Colonic mucosa (tissue), 4 donors: ENCODE measurements at regions not wholly inside any gene's neighbourhood (a gene's known extent, or its start where the extent isn't known, plus 50 kb on each side); places are given as distances from the start of the nearest gene placed in this dataset.

Experiments used
- DNase-seq: peaks from one replicate; pipeline ENCODE4 v3.0.0-alpha.2; 2020
- H3K27ac ChIP-seq: fragments of 200-600 bp; one replicate; pipeline ENCODE4 v1.8.0; 2021
- H3K27me3 ChIP-seq: fragments of 200-600 bp; one replicate; pipeline ENCODE4 v1.8.0; 2021
- H3K36me3 ChIP-seq: fragments of 200-600 bp; one replicate; pipeline ENCODE4 v1.8.0; 2021
- H3K4me1 ChIP-seq: fragments of 200-600 bp; one replicate; pipeline ENCODE4 v1.8.0; 2021; ENCODE audit warnings: mild to moderate bottlenecking
- H3K4me3 ChIP-seq: fragments of 200-600 bp; one replicate; pipeline ENCODE4 v1.8.0; 2021
- H3K9ac ChIP-seq, 2 donors: one replicate each; pipeline ENCODE4 v1.7.0; 2013; ENCODE audit warnings: control low read depth in 2 of 2, low read depth in 2 of 2, low read length in 2 of 2
- H3K9me3 ChIP-seq: fragments of 200-600 bp; one replicate; pipeline ENCODE4 v1.8.0; 2021
- intact Hi-C: fragments of 100-400 bp; cut with DNase I; formaldehyde crosslinking; loops from one replicate; pipeline ENCODE4 v1.14.1; 2022
- TF ChIP-seq, protein P1 (sequence below): fragments of 200-600 bp; IDR thresholded peaks from one replicate; pipeline ENCODE4 v1.8.0; 2022; ENCODE audit warnings: antibody characterized with exemption, mild to moderate bottlenecking
- donor health status: healthy.
- donor health status: DM: no; HTN: no; CAD: no.
- donor health status: DM: no; HTN: no; CAD: no.

DNA sequence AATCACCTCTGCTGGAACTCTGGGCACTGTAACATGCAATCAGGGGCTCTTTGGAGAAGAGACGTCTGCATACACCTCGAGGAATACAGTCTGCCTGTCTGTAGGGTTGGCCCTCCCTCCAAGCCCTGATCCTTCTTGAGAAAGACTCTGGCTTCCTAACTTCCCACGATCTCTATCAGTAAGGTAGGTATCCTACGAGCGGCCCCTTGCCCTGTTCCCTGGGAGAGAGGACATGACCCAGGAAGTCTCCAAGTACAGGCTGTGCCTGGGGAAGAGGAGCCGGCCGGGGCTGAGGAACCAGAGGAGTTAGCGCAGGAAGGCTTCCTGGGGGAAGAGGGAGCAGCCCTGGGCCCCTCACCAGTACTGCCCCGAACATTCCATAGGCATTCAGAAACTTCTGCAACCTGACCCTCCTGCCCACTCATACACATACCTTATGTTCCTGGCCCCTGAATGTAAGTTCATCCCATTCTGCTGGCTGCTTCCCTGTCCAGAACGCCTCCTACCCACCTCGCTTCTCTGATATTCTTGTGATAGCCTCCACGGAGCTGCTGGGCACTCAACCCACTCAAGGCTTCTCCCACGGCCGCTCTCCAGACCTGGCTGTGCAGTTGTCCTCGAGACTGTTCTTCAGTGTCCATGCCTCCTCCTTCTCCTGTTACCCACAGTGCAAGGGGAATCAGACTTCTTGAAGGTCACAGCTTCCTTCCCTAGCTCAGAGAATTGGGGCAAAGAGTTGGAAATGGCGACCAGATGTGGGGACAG, 116.1 kb downstream of the CYP26B1 start:
- TF ChIP-seq, protein P1, sequence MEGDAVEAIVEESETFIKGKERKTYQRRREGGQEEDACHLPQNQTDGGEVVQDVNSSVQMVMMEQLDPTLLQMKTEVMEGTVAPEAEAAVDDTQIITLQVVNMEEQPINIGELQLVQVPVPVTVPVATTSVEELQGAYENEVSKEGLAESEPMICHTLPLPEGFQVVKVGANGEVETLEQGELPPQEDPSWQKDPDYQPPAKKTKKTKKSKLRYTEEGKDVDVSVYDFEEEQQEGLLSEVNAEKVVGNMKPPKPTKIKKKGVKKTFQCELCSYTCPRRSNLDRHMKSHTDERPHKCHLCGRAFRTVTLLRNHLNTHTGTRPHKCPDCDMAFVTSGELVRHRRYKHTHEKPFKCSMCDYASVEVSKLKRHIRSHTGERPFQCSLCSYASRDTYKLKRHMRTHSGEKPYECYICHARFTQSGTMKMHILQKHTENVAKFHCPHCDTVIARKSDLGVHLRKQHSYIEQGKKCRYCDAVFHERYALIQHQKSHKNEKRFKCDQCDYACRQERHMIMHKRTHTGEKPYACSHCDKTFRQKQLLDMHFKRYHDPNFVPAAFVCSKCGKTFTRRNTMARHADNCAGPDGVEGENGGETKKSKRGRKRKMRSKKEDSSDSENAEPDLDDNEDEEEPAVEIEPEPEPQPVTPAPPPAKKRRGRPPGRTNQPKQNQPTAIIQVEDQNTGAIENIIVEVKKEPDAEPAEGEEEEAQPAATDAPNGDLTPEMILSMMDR: no peak
- no peaks in the 10 kb centered on the region for H3K4me1 ChIP-seq
- H3K27ac ChIP-seq: no peak overlapping the region
- H3K36me3 ChIP-seq: no peaks in the 10 kb centered on the region
- no peak overlapping the region for H3K9ac ChIP-seq
- H3K27me3 ChIP-seq: no peaks in the 10 kb centered on the region
- H3K9me3 ChIP-seq: no peaks in the 10 kb centered on the region
- DNase-seq: peak; percentile 5
- intact Hi-C loops: no loop called here
- H3K4me3 ChIP-seq: no peak overlapping the region

DNA sequence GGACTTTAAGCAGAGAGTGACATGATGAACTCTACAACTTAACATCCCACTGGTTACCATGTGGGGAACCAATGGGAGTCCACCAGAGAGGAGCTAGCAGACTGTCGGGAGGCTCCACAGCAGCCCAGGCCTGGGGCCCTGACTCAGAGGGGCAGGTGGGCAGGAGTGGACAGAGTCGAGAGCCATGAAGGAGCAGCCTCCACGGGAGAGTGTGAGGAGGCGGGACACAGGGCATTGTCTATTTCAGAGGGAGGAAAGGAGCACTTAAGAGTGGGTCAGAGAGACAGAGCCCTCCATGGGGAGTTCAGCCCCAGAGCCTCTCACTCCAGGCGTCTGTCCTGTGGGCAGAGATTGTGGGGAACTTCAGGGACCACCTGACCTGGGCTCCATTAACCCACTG, 118.7 kb downstream of the CYP26B1 start:
- Histone ChIP-seq H3K4me3 (no peak overlapping the region), H3K27me3 (no peaks in the 10 kb centered on the region), H3K9ac (no peak overlapping the region), H3K9me3 (no peaks in the 10 kb centered on the region), H3K36me3 (no peaks in the 10 kb centered on the region), H3K27ac (no peak overlapping the region), H3K4me1 (no peaks in the 10 kb centered on the region)
- intact Hi-C loops: no loop called here
- TF ChIP-seq, protein P1: no peak
- DNase-seq: peak; percentile 11

DNA sequence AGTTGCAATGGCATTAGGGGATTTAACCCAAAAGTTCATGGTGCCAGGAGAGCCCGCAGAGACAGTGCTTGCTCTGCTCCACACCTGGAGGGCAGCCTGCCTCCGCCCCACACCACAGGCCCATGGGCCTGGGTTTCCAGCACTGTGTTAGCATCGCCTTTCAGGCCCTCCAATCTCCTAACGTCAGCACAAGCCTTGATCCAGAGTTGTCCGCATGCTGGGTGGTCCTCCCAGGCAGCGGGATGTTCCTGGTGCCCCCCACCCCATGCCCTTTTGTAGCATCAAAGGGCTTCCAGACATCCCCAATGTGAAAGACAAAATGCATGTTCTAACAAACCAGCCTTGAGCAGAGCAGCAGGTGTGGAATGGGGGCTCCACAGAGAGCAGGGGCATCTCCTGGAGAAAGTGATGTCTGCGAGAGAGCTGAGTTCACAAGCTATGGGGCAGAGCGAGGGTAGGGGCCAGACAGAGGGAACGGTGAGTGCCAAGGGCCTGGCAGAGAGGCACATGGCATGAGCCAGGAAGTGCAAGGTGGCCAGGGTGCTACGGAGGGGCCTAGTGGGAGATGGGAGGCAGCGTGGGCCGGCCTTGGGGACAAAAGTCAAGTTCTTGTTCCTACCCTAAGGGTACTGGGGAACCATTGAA, 119.2 kb downstream of the CYP26B1 start:
- TF ChIP-seq, protein P1: no peak
- no peaks in the 10 kb centered on the region for H3K36me3 ChIP-seq
- no peak overlapping the region for H3K9ac ChIP-seq
- no peaks in the 10 kb centered on the region for H3K9me3 ChIP-seq
- no peaks in the 10 kb centered on the region for H3K27me3 ChIP-seq
- H3K4me3 ChIP-seq: no peak overlapping the region
- no peak overlapping the region for H3K27ac ChIP-seq
- H3K4me1 ChIP-seq: no peaks in the 10 kb centered on the region
- intact Hi-C loops: no loop called here
- peak; percentile 7 for DNase-seq

DNA sequence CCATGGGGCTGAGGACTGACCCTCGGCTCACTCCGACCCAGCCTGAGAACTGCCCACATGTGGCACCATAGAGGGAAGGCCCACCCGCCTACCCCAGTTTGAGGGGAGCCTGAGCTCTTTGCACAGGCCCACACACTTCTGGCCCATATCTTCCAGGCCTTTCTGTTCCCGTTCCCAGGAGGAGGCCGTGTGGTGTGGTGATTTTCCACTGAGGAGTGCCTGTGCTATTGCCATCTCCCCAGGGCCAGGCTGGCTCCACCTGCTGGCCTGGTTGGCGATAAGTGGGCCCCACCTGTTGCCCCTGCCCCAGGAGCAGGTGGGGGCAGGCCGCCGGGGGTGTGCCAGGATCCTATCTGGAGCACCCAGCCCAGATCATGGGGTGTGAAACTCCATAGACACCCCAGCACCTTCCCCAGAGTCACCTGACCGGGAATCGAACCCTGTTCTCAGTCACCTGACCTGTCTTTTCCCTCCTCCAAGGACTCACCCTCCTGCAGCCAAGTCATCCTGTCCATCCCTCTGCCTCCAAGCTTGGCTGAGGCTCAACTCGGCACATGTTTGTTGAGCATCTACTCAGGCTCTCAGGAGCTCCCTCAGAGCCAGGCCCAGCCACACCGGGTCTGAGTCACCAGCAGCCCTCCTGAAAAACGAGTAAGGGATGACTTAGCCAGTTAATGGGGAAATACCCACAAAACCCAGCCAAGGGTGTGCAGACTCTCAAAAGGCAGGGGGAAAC, 120.1 kb downstream of the CYP26B1 start:
- peak; percentile 7 for DNase-seq
- Histone ChIP-seq H3K36me3 (no peaks in the 10 kb centered on the region), H3K4me3 (no peak overlapping the region), H3K9me3 (no peaks in the 10 kb centered on the region), H3K27ac (no peak overlapping the region), H3K4me1 (no peaks in the 10 kb centered on the region), H3K9ac (no peak overlapping the region), H3K27me3 (no peaks in the 10 kb centered on the region)
- intact Hi-C loops: no loop called here
- TF ChIP-seq, protein P1: no peak

DNA sequence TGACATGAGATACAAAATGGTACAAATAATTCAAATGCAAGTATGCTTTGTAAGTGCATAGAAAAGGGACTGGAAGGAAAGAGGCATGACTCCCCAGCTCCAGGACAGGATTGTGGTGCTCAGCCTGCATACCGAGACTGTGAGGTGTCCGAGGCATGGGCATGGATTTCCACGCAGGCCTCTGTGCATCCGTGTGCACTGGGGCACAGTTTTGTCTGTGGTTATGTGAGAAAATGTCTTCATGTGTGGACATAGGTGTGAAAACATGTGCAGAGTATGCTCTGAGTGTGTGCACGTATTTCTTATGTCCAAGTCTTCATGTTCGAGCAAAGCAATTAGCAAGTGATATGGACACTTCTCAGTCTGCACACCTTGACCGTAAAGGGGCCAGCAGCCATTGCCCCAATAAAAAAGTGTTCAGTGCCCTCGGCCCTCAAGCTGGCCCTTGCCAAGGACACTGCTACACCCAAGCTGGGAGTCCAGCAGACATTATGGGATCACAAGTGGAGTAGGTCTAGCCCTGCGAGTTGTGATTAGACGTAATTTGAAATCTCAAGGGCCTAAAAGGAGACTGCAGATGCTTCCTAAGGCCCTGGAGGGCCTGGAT, 120.7 kb downstream of the CYP26B1 start:
- Histone ChIP-seq H3K36me3 (no peaks in the 10 kb centered on the region), H3K4me3 (no peak overlapping the region), H3K9me3 (no peaks in the 10 kb centered on the region), H3K27ac (no peak overlapping the region), H3K9ac (no peak overlapping the region), H3K27me3 (no peaks in the 10 kb centered on the region), H3K4me1 (no peaks in the 10 kb centered on the region)
- intact Hi-C loops: no loop called here
- DNase-seq: peak; percentile 7
- TF ChIP-seq, protein P1: no peak
